PC-9 (cell line): ENCODE measurements at regions not wholly inside any gene's neighbourhood (a gene's known extent, or its start where the extent isn't known, plus 50 kb on each side); places are given as distances from the start of the nearest gene placed in this dataset.
"Not testable (repeated sequence)": the region's sequence is repeated elsewhere in the genome, so short reads cannot be mapped to it uniquely, and the experiment has no call there.

Experiments
- BruUV-seq: library from RNA; stranded (reverse); fragments of 400-500 nt; replicated peaks from 2 replicates; lab custom pipeline; 2021; lab: Mats Ljungman, UMichigan
- CTCF ChIA-PET: fragments of 300-600 bp; sonication (Branson Sonifier 250); formaldehyde crosslinking; loops from one replicate; lab custom pipeline; 2022; ENCODE audit warnings: antibody characterized with exemption; lab: Charles Lee
- POLR2A ChIA-PET: fragments of 300-600 bp; sonication (Branson Sonifier 250); formaldehyde crosslinking; loops from one replicate; lab custom pipeline; 2022; ENCODE audit warnings: antibody characterized with exemption; ENCODE audit not compliant: unreplicated experiment; lab: Charles Lee
- DNase-seq, 2 experiments: peaks; one replicate each; pipeline versions ENCODE4 v3.0.0 to v3.0.0-alpha.2; 2015 to 2022; ENCODE audit warnings: mixed read lengths in 1 of 2
- H2AFZ ChIP-seq: fragments of 200-600 bp; sonication (generic); 2 replicates; pipeline ENCODE4 v1.8.1; 2017; ENCODE audit warnings: antibody characterized with exemption
- H3F3A ChIP-seq: fragments of 200-600 bp; sonication (generic); 2 replicates; pipeline ENCODE4 v1.8.1; 2017; ENCODE audit warnings: antibody characterized with exemption, mild to moderate bottlenecking, low read depth; ENCODE audit not compliant: insufficient read depth
- H3K27ac ChIP-seq: fragments of 200-600 bp; sonication (generic); 2 replicates; pipeline ENCODE4 v1.6.1; 2016; ENCODE audit warnings: mixed run types
- H3K27me3 ChIP-seq: fragments of 200-600 bp; sonication (generic); 2 replicates; pipeline ENCODE4 v1.6.1; 2016; ENCODE audit warnings: low read depth, mixed run types; ENCODE audit not compliant: insufficient read depth
- H3K36me3 ChIP-seq: fragments of 200-600 bp; sonication (generic); 2 replicates; pipeline ENCODE4 v1.6.1; 2016; ENCODE audit warnings: low read depth, mixed run types
- H3K4me1 ChIP-seq: fragments of 200-600 bp; sonication (generic); replicated peaks from 2 replicates; pipeline ENCODE4 v1.6.1; 2016; ENCODE audit warnings: mixed run types; ENCODE audit not compliant: insufficient read depth
- H3K4me2 ChIP-seq: fragments of 200-600 bp; sonication (generic); 2 replicates; pipeline ENCODE4 v1.6.1; 2017; ENCODE audit warnings: mixed run types
- H3K4me3 ChIP-seq: fragments of 200-600 bp; sonication (generic); 2 replicates; pipeline ENCODE4 v1.6.1; 2016; ENCODE audit warnings: mixed run types
- H3K79me2 ChIP-seq: fragments of 200-600 bp; sonication (generic); 2 replicates; pipeline ENCODE4 v1.6.1; 2017; ENCODE audit warnings: low read depth, mixed run types
- H3K9me2 ChIP-seq: fragments of 200-600 bp; sonication (generic); 2 replicates; pipeline ENCODE4 v1.8.1; 2017; ENCODE audit warnings: mild to moderate bottlenecking; ENCODE audit not compliant: insufficient read depth
- H3K9me3 ChIP-seq: fragments of 200-600 bp; sonication (generic); 2 replicates; pipeline ENCODE4 v1.8.1; 2016; ENCODE audit warnings: low read depth; ENCODE audit not compliant: insufficient read depth
- H4K20me1 ChIP-seq: fragments of 200-600 bp; sonication (generic); 2 replicates; pipeline ENCODE4 v1.8.1; 2017; ENCODE audit not compliant: insufficient read depth
- EZH2 ChIP-seq: fragments of 200-600 bp; sonication (generic); IDR thresholded peaks from 2 replicates; pipeline ENCODE4 v1.8.0; 2017; ENCODE audit warnings: antibody characterized with exemption, low read depth
- intact Hi-C: fragments of 100-400 bp; cut with micrococcal nuclease; formaldehyde crosslinking; loops from one replicate; pipeline ENCODE4 v1.10.0; 2022; ENCODE audit not compliant: unreplicated experiment
- TF ChIP-seq, protein P1 (sequence below): fragments of 200-600 bp; sonication (generic); conservative IDR thresholded peaks from 2 replicates; pipeline ENCODE4 v1.6.1; 2017; ENCODE audit warnings: mixed run types, antibody characterized with exemption, mild to moderate bottlenecking, moderate library complexity

DNA sequence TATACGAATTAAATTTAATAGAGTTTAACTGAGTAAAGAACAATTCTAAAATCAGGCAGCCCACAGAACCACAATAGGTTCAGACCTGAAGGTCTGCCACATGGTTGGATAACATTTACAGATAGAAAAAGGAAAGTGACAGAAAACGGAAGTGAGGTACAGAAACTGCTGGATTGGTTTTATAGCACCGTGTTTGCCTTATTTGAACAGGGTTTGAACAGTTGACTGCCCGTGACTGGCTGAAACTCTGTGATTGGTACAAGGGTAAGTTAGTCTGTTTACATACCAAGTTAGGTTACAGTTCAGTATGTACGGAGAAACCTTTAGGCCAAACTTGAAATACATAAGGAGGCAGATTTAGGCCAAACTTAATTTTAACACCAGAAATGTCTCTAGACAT lies 64.1 kb upstream of the ATXN3L start:
- no TSS peak for BruUV-seq
- Histone ChIP-seq H3K4me1 (peaks cover 7% of the 10 kb centered on the region; the same call in 1 of the 2 replicates), H3F3A (no peaks in the 10 kb centered on the region), H2AFZ (no peak overlapping the region), H3K9me3 (no peaks in the 10 kb centered on the region), H3K4me3 (no peak overlapping the region), H4K20me1 (no peaks in the 10 kb centered on the region), H3K27ac (no peak overlapping the region), H3K36me3 (no peaks in the 10 kb centered on the region), H3K27me3 (no peaks in the 10 kb centered on the region), H3K9me2 (no peaks in the 10 kb centered on the region), H3K4me2 (no peak overlapping the region), H3K79me2 (no peaks in the 10 kb centered on the region)
- POLR2A ChIA-PET = no interaction called here
- intact Hi-C loops = no loop called here
- no peak for DNase-seq
- CTCF ChIA-PET = no interaction called here
- TF ChIP-seq EZH2 = no peak
- TF ChIP-seq, protein P1, sequence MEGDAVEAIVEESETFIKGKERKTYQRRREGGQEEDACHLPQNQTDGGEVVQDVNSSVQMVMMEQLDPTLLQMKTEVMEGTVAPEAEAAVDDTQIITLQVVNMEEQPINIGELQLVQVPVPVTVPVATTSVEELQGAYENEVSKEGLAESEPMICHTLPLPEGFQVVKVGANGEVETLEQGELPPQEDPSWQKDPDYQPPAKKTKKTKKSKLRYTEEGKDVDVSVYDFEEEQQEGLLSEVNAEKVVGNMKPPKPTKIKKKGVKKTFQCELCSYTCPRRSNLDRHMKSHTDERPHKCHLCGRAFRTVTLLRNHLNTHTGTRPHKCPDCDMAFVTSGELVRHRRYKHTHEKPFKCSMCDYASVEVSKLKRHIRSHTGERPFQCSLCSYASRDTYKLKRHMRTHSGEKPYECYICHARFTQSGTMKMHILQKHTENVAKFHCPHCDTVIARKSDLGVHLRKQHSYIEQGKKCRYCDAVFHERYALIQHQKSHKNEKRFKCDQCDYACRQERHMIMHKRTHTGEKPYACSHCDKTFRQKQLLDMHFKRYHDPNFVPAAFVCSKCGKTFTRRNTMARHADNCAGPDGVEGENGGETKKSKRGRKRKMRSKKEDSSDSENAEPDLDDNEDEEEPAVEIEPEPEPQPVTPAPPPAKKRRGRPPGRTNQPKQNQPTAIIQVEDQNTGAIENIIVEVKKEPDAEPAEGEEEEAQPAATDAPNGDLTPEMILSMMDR = no peak

DNA sequence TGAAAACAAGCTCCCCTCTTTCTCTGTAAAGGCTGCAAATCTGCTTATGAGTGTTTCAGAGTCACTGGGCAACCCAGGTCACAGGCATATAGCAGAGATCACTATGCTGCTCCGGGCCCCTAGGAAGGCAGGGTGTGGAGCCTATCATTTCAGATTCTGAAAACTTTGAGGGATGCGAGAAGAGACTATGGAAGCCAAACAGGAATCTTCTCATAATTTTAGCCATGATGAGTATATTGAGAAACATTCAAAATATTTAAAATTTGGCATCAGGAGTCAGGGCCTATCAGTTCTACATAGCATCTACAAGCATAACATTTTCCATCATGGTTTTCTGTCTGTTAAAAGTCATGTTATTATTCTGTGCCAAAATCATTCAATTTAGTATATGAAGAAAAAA lies 61.7 kb upstream of the ATXN3L start:
- no peaks in the 10 kb centered on the region for H3F3A ChIP-seq
- H3K27ac ChIP-seq = no peak overlapping the region
- no peak overlapping the region for H2AFZ ChIP-seq
- intact Hi-C loops = no loop called here
- no peaks in the 10 kb centered on the region for H3K9me2 ChIP-seq
- no peaks in the 10 kb centered on the region for H3K79me2 ChIP-seq
- BruUV-seq = no TSS peak
- H3K9me3 ChIP-seq = no peaks in the 10 kb centered on the region
- H3K36me3 ChIP-seq = no peaks in the 10 kb centered on the region
- ChIA-PET POLR2A (no interaction called here), CTCF (no interaction called here)
- H3K4me1 ChIP-seq = peaks cover 7% of the 10 kb centered on the region; the same call in 1 of the 2 replicates
- H3K4me2 ChIP-seq = no peak overlapping the region
- no peaks in the 10 kb centered on the region for H4K20me1 ChIP-seq
- DNase-seq = no peak
- no peak overlapping the region for H3K4me3 ChIP-seq
- H3K27me3 ChIP-seq = no peaks in the 10 kb centered on the region
- TF ChIP-seq, protein P1 = no peak
- no peak for TF ChIP-seq EZH2

DNA sequence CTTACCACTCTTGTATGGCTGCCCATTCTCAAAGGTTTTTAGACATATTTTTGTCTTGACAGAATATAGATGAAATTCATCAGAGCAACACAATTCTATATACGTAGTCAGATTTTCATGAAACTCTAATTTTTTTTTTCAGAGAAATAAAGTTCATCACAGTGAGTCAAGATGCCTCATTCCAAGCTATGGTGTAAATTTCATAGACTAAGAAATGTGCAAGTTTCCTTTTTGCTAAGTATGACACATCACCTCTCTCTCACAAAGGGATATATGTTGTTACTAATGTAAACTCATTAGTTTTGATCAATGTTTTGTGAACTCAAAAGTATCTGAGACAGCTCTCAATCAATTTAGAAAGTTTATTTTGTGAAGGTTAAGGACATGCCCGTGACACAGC lies 60.4 kb upstream of the ATXN3L start:
- DNase-seq = no peak
- TF ChIP-seq, protein P1 = no peak
- TF ChIP-seq EZH2 = no peak
- Histone ChIP-seq H3K9me2 (no peaks in the 10 kb centered on the region), H2AFZ (no peak overlapping the region), H3K27ac (no peak overlapping the region), H3F3A (no peaks in the 10 kb centered on the region), H3K27me3 (no peaks in the 10 kb centered on the region), H3K79me2 (no peaks in the 10 kb centered on the region), H3K9me3 (no peaks in the 10 kb centered on the region), H3K4me3 (no peak overlapping the region), H4K20me1 (no peaks in the 10 kb centered on the region), H3K4me2 (no peak overlapping the region), H3K4me1 (peaks cover 7% of the 10 kb centered on the region; the same call in 1 of the 2 replicates), H3K36me3 (no peaks in the 10 kb centered on the region)
- CTCF ChIA-PET = no interaction called here
- intact Hi-C loops = no loop called here
- BruUV-seq = no TSS peak
- POLR2A ChIA-PET = no interaction called here

DNA sequence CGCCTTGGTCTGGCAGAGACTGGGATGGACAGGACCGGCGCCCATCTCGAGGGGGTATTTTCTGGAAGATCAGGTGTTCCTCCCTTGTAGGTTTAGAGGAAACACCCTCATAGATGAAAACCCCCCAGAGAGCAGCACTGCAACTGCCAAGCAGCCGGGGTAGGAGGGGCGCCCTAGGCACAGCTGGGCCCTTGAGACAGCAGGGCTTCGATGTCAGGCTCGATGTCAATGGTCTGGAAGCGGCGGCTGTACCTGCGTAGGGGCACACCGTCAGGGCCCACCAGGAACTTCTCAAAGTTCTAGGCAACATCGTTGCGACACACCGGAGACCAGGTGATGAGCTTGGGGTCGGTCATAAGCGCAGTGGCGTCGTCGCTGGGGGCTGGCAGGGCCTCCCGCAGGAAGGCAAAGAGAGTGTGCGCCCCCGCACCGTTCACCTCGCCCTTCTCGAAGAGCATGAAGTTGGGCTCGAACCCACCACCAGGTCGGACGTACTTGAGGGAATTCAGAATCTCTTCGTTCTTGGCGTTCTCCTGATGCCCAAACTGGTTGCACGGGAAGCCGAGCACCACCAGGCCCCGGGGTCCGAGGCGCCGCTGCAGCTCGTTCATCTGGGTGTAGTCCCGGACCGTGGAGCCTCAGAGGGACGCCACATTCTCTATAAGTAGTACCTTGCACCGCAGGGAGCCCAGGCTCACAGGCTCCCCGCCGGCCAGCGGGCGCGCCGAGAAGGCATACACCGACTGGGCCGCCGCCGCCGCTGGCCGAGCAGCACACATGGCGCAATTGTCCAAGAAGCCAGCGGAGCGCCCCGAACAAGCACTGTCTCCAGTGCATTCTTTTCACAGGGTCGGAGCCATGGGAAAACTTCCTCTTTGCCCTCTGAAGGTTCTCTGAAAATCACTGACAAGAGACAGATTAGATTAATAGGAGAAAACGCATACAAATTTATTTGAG lies 59.0 kb upstream of the ATXN3L start:
- peak in 1 of 2 experiments; percentile 27 for DNase-seq
- H2AFZ ChIP-seq, H3K27me3 ChIP-seq, BruUV-seq, H3K27ac ChIP-seq, H3K36me3 ChIP-seq, intact Hi-C loops, H4K20me1 ChIP-seq, H3K9me2 ChIP-seq, H3K4me3 ChIP-seq, CTCF ChIA-PET, H3K79me2 ChIP-seq, H3K4me2 ChIP-seq, H3F3A ChIP-seq, H3K9me3 ChIP-seq, H3K4me1 ChIP-seq: not testable (repeated sequence)
- POLR2A ChIA-PET = interaction anchor here (0.6 kb wide), 1 partner anchor 432 kb away, joined by 8 read pairs; no protein-coding TSS in a partner anchor
